ENCODE measurements at regions not wholly inside any gene's neighbourhood (a gene's known extent, or its start where the extent isn't known, plus 50 kb on each side); places are given as distances from the start of the nearest gene placed in this dataset.

DNA sequence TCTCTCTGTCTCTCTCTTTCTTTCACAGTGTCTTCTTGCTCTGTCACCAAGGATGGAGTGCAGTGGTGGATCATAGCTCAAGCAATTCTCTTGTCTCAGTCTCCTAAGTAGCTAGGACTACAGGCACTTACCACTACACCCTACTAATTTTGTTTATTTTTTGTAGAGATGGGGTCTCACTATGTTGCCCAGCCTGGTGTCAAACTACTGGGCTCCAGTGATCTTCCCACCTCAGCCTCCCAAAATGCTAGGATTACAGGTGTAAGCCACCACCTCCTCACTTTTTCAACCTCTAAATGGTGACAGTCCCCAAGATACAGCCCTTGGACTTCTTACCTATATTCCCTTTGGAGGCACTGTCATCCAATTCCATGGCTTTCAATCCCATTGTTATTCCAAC is 50.5 kb upstream of the PUM1 start:
- Histone ChIP-seq H3K4me3 (no peak overlapping the region), H3K36me3 (no peaks in the 10 kb centered on the region), H3K27ac (no peak overlapping the region), H3K4me1 (peaks cover 0 to 10% (median 0%) of the 10 kb centered on the region in 9 donors), H3K9me3 (no peaks in the 10 kb centered on the region), H3K27me3 (peaks cover 0 to 5% (median 0%) of the 10 kb centered on the region in 7 donors)
- TF ChIP-seq, protein P1, sequence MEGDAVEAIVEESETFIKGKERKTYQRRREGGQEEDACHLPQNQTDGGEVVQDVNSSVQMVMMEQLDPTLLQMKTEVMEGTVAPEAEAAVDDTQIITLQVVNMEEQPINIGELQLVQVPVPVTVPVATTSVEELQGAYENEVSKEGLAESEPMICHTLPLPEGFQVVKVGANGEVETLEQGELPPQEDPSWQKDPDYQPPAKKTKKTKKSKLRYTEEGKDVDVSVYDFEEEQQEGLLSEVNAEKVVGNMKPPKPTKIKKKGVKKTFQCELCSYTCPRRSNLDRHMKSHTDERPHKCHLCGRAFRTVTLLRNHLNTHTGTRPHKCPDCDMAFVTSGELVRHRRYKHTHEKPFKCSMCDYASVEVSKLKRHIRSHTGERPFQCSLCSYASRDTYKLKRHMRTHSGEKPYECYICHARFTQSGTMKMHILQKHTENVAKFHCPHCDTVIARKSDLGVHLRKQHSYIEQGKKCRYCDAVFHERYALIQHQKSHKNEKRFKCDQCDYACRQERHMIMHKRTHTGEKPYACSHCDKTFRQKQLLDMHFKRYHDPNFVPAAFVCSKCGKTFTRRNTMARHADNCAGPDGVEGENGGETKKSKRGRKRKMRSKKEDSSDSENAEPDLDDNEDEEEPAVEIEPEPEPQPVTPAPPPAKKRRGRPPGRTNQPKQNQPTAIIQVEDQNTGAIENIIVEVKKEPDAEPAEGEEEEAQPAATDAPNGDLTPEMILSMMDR (IDR thresholded peaks at IDR 0.05), result no peak
- ATAC-seq (no peak), DNase-seq (no peak)
- intact Hi-C loops (cut with DNase I), result no loop called here
